Esophagus muscularis mucosa (tissue), 3 donors: ENCODE measurements at regions not wholly inside any gene's neighbourhood (a gene's known extent, or its start where the extent isn't known, plus 50 kb on each side); places are given as distances from the start of the nearest gene placed in this dataset.

ENCODE experiments used
- CTCF ChIP-seq, 3 experiments: fragments of 200-600 bp in 2 of 3; fragments of 450-650 bp in 1 of 3; sonication (generic) in 2 of 3; IDR thresholded peaks; one replicate each; pipeline ENCODE4 v1.5.1; 2017 to 2019; ENCODE audit warnings: antibody characterized with exemption in 3 of 3, mild to moderate bottlenecking in 2 of 3, moderate library complexity in 1 of 3
- POLR2A ChIP-seq: fragments of 450-650 bp; IDR thresholded peaks from one replicate; pipeline ENCODE4 v1.6.1; 2017; ENCODE audit warnings: antibody characterized with exemption, moderate library complexity, mild to moderate bottlenecking, low read depth
- POLR2AphosphoS5 ChIP-seq, 2 donors: sonication (generic); formaldehyde crosslinking; IDR thresholded peaks; one replicate each; pipeline ENCODE4 v1.6.1; 2017; ENCODE audit warnings: antibody characterized with exemption in 2 of 2

DNA sequence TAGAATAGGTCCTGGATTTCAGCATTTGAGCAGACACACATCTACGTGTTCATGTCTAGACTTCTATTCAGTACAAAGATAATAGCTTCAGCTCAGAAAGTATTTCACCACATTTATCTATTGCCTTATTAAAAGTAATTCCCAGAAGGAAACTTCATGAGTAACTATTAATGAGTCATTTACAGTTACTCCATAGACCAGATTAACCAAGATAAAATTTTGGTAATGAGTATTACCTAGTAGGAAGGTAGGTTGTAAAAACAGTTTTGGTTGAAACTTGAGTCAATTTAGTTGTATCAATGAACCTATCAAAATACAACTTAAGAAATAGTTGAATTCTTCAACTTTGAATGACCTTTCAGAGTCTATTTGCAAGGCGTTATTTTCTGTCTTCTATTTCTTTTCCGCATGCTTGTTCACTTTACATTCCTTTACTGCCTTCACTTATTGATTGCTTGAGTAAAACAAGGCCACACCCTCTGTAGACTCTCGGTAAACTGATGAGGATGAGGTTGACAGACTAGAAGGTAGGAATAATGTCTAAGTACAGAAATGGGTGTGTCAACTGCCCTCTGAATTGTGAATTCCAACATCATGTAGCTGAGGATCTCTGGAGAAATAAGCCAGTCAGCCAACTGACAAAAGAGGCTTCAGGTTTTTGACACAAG is 1165.6 kb upstream of the ZEB2 start:
- TF ChIP-seq CTCF (IDR thresholded peaks at IDR 0.05) (no peak), POLR2AphosphoS5 (IDR thresholded peaks at IDR 0.05) (no peak), POLR2A (no peak)
